Muscle of arm (tissue), 1 donor: ENCODE measurements at regions not wholly inside any gene's neighbourhood (a gene's known extent, or its start where the extent isn't known, plus 50 kb on each side); places are given as distances from the start of the nearest gene placed in this dataset.
A peak's percentile ranks its signal among the peaks of the same experiment; 100 is the strongest.
"Not testable (repeated sequence)": the region's sequence is repeated elsewhere in the genome, so short reads cannot be mapped to it uniquely, and the experiment has no call there.

Source experiments
- DNase-seq: peaks from one replicate; pipeline ENCODE4 v3.0.0-alpha.2; 2013

DNA sequence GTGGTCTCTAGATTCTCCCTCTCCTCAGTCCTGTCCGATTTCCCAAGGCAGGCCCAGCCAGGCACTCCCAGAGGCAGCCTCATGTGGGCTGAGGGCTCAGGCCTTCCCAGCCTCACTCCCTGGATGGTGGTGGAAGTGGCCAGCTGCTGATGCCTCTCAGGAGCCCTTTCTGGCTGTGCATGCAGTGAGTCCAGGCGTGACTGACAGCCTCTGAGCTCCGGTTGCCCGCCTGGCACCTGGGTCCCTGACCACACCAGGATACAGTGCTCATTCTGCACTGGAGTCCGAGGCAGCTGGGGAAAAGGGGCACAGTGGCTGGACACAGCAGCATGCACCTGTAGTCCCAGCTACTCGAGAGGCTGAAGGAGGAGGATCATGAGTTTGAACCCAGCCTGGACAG is 132.6 kb downstream of the CUL2 start:
- no peak for DNase-seq

DNA sequence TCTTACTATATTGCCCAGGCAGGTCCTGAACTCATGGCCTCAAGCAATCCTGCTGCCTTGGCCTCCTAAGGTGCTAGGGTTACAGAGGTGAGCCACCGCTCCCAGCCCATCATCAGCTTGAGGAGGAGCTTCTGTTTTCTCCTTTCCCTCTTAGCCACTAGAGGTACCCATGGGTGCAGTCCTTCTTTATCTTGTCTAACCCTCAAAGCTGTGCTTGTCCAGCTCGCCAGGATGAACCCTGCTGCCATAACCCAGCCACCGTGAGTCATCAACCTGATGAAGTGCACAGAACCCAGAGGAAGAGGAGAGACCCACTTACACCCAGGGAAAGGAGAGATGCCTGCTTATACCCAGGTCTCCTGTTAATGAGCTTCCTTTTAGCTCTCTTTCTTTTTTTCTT is 133.4 kb downstream of the CUL2 start:
- no peak for DNase-seq

DNA sequence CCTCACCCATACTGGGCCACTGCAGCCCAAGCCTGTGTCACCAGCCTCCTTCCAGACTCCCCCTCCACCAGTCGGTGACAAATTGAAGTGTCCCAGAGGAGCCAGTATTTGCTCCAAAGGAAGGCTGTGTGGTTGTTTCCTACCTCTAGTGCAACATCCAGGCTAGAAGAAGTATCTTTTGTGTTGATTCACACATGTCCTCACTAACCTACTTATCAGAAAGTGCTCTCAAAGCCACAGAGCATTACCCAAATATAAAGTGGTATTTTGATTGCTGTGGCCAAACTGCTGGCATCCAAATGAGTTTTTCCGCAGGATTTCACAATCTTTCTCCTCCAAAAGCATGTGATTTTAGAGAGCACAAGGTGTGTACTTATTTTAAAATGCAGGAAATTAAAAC is 134.8 kb downstream of the CUL2 start:
- no peak for DNase-seq

DNA sequence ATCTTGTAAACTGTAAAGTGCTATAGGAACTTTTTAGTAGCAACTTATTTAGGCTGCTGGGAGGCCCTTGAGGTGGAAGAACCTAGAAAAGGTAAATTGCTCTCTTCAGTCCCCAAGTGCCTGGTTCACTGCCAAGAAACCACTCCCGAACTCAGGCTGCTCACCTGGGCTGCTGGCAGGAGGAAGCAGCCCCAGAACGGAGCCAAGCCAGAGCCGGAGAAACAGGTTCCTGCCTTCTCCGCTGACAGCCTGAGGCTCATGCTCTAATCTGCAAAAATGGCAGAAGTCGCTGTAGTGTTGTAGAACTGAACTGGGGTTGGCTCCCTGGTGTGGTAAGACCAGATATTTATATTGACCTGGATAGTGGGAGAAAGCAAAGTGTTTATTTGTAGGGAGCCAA is 136.0 kb downstream of the CUL2 start:
- DNase-seq, result no peak

DNA sequence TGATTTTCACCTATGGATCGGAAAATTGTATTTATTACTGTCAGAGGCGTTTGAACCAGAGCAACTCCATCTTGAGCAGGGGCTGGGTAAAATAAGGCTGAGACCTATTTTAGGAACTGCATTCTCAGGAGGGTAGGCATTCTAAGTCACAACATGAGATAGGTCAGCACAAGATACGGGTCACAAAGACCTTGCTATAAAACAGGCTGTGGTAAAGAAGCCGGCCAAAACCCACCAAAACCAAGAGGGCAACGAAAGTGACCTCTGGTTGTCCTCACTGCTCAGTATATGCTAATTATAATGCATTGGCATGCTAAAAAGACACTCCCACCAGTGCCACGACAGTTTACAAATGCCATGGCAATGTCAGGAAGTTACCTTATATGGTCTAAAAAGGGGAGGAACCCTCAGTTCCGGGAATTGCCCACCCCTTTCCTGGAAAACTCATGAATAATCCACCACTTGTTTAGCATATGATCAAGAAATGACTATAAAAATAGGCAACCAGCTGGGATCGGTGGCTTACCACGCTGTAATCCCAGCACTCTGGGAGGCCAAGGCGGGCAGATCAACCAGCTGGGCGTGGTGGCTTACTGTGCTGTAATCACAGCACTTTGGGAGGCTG is 136.3 kb upstream of the PARD3 start:
- not testable (repeated sequence) for DNase-seq

DNA sequence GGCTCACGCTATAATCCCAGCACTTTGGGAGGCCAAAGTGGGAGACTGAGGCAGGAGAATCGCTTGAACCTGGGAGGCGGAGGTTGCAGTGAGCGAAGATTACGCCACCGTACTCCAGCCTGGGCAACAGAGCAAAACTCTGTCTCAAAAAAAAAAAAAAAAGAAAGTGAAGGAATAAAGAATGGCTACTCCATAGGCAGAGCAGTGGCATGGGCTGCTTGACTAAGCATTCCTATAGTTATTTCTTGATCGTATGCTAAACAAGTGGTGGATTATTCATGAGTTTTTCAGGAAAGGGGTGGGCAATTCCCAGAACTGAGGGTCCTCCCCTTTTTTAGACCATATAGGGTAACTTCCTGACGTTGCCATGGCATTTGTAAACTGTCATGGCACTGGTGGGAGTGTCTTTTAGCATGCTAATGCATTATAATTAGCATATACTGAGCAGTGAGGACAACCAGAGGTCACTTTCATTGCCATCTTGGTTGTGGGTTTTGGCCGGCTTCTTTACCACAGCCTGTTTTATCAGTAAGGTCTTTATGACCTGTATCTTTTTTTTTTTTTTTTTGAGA is 130.9 kb upstream of the PARD3 start:
- DNase-seq, result not testable (repeated sequence)

DNA sequence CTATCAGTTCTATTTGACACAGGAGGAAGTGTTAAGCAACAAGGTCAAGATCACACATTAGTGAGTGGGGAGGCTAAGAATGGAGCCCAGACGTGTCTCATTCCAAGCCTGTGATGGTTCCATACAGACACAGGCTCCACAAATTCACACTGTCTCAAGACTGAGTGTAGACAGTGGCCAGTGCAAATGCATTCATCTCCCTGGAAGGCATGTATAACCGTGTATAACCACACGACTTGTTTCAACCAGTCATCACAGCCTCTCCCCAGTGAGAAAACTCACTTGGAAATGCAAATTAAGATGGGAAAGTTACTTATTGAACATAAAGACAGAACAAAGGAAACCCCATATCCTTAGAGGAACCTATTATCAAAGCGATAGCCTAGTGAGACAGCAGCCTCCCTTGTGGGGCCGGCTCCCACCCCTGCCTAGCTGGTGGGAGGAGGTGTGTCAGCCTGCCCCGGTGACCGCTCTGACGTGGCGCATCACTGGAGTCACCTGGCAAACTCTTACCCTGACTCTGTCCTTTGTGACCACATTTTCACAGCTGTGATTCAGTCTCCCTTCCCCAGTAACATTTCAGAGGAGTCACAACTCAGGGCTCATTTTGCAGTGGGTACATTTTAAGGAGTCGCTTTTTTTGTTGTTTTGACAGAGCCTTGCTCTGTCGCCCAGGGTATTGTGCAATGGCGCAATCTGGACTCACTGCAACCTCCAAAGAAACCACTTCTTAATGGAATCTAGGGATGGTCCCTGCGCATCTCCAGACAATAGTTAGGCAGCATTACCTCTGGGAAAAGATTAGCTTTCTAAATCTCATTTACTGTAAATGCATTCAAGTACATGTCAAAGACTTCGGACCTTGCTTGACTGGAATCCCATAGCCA is 126.6 kb upstream of the PARD3 start:
- DNase-seq, result no peak

DNA sequence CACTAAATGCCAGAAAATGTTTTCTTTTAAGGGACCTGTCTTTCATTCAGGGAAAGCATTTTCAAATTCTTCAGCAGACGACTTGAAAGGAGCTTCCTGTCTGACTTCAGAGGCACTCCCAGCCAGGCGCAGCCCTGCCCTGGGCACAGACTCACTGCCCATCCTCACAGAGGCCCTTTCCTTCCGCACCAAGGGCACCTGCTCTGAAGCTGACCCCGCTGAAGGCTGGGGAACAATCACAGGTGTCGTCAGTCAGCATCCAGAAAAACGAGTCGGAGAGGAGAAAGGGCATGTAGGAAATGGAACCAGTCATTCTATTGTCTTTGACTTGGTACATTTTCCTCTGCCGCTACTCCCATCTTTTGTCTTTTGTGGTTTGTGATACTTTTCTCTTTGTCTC is 125.3 kb upstream of the PARD3 start:
- DNase-seq, result no peak

DNA sequence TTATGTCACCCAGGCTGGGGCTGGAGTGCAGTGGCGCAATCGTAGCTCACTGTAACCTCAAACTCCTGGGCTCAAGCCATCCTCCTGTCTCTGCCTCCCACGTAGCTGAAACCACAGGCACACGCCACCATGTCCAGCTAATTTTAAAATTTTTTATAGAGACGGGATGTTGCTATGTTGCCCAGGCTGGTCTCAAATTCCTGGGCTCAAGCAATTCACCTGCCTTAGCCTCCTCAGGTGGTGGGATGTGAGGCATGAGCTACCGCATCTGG is 123.2 kb upstream of the PARD3 start:
- no peak for DNase-seq

DNA sequence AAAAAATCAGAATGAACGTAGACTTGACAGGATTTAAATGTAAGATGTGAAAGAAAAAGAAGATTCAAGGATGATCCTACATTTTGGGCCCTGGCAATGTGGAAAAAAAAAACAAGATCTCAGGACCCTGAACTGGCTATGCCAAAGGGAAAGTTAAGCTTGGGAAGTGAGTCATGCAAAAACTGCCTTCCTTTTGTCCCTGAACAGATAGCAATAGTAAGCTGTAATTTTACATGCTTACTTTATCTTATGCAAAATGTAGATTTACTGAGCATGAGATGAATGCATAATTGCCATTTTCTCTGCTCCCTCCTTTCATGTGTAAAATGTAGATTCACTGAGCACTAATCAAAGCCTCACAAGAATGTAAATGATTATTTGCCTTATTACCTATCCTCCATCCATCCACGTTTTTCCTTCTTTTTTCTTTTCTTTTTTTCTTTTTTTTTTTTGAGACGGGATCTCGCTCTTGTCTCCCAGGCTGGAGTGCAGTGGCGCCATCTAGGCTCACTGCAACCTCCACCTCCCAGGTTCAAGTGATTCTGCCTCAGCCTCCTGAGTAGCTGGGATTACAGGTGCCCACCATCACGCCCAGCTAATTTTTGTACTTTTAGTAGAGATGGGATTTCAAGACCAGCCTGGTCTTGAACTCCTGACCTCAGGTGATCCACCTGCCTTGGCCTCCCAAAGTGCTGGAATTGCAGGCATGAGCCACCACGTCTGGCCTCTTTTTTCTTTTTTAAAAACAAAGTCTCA is 122.7 kb upstream of the PARD3 start:
- not testable (repeated sequence) for DNase-seq

DNA sequence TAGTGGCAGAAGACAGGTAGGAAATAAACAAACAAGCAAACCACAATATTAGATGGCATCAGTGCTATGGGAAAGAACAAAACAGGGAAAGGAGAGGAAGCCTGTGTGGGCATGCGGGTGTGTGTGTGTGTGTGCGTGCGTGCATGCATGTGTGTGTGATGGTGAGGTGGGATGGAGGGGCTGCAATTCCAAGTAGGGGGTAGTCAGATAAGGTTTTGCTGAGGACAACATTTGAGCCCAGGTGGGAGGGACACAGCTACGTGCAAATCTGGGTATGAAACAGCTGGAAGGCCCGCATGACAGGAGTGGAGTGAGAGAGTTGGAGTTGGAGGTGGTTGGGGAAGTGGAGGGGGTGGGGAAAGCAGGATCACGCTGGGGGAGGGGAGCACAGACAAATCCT is 121.0 kb upstream of the PARD3 start:
- no peak for DNase-seq

DNA sequence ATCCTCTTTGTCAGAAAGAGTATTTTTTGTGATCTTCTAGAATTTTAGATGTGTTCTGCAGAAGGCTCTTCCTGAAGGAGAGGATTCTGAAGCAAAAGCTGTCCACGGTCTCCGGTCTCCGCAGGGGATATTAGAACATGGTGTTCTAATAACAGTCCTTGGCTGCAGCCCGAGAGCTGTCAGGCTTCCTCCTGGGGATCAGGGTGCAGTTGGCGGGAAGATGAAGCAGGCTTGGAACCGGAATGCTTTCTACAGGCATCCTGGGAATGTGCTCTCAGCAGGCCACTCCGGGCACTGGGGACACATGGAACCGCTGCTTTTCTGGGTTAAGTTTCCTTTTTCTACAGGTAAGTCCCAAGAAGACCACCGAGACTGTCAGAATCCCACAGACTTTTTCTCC is 118.6 kb upstream of the PARD3 start:
- DNase-seq, result peak; percentile 13

DNA sequence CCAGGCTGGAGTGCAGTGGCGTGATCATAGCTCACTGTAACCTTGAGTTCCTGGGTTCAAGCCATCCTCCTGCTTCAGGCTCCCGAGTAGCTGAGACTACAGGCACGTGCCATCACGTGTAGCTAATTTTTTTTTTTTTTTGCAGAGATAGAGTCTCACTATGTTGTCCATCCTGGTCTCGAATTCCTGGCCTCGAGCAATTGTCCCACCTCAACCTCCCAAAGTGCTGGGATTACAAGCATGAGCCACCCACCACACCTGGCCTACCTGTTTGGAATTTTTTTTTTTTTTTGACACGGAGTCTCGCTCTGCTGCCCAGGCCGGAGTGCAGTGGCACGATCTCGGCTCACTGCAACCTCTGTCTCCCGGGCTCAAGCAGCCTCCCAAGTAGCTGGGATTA is 117.1 kb upstream of the PARD3 start:
- DNase-seq, result no peak

DNA sequence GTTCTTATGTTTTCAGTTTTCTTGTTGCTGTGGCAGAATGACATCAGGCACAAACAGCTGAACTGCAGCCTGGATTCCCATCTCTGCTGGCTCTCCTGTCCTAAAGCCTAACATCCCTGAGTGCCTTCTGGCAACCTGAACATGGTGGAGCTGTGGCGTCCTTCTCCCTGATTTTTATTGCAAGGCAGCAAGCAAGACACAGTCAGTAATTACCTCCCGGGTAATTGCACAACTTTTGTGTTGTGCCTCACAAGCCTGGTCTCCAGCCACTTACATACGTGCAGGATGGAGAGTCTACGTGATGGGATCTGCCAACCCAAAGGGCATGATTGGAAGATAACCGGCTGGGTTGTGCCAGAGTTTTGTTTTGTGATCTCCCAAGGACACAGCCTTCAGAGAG is 116.1 kb upstream of the PARD3 start:
- no peak for DNase-seq

DNA sequence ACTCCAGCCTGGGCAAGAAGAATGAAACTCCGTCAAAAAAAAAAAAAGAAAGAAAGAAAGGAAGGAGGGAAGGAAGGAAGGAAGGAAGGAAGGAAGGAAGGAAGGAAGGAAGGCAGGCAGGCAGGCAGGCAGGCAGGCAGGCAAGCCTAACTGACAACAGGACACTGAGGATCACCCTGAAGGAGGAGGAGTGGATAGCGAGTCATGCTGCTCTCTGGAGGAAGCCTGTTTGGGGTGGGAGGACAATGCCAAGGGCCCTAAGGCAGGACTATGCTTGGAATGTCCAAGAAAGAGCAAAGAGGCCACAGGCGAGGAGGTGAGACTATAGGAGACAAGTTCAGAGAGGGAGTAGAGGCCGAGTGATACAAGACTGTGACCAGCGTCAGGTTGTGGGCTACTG is 107.0 kb upstream of the PARD3 start:
- DNase-seq, result no peak

DNA sequence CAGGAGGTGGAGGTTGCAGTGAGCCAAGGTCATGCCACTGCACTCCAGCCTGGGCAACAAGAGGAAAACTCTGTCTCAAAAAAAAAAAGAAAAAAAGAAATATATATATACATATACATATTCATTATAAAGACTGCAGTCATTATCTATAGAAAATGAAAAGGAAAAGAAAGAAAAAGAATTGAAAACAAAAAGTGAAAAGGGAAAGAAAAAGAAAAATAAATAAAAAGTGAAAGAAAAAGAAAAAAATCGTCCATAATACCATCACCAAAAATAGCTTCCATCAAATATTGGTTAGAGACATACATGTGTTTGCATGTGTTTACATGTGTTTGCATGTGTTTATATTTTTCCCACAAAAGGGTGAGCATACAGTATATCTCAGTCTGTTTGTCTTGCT is 105.5 kb upstream of the PARD3 start:
- DNase-seq, result no peak

DNA sequence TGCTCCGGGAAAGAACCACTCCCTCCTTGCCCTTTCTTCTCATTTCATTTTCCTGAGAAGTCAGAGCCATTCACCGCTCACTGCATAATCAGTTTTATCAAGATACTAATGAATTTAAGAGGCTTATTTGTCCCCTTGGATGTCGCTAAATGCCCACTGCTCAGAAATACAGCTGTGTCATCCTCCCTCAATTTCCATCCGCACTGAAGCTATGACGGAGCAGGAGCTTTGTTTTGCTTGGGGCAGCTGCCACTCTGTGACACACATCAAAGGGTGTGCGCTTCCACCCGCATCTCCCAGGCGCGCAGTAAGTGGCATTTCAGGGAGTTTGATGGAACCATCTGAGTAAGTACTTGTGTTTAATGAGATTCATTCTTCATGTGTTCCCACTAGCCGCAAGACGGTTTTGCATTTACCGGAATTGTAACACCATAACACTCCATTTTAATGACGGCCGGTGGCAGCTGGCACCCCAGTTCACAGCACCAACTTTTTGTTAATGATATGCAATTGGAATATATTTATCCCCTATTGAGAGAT is 103.8 kb upstream of the PARD3 start:
- no peak for DNase-seq

DNA sequence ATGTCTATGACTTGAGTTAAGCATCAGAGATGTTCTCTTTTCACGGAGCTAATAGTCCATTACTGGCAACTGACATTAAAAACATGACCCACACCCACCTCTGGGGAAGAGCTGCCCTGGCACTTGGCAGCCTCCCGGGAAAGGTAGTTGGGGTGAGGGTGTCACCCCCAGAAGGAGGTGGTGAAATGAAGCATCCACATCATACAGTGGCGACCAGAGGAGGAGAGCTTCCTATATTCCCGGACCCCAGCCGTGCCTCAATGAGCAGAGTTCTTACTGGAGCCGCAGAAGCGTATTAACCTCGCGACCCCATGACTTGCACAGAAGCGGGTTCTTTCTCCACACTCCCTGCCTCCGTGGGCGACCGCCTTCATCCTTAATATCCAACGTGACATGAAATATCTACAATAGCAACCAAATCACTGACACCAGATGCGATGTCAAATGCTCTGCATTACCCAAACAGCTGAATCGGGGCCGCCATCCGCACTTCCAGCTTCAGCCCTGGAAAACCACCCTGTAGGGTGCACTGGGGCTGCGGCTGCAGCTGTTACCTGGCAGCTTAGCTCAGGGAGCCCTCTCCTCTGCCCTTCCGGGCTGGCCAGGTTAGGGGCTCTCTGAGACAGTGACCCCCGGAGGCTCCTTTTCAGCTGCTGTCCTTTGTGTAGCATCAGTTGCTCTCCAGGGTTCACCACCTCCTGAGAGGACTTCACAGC is 103.1 kb upstream of the PARD3 start:
- DNase-seq, result no peak

DNA sequence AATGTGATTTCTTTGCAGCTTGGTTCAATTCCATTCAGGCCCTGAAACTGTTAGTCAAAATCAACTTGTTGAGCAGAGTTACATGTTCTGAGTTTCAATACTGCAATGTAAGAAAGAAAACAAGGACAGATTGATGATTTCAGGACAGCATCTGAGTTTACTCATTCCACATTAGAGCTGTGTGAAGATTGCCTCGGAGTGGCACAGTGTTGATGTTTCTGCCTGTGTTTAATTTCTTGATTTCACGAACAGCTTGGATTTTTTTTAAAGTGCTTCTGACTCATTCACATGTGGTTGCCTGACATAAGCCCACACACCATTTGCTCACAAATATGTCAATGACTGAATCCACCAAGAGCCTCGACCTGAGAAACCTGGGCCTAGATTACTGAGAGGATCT is 101.2 kb upstream of the PARD3 start:
- DNase-seq, result no peak

DNA sequence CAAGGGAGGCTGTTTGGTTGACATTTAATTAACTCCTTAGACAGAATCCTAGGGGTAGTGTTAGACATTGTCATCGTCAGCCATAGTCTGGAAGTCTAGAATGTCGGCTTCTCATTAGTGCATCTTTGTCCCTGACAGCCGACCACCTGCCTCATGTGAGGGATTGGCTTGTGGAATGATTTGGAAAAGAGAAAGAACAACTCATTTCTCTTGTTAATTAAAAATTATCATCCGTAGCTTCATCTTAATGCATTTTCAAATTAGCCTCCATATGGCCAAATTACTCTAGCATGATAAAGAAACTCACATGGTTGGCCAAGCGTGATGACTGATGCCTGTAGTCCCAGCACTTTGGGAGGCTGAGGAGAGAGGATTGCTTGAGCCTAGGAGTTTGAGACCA is 97.7 kb upstream of the PARD3 start:
- no peak for DNase-seq

DNA sequence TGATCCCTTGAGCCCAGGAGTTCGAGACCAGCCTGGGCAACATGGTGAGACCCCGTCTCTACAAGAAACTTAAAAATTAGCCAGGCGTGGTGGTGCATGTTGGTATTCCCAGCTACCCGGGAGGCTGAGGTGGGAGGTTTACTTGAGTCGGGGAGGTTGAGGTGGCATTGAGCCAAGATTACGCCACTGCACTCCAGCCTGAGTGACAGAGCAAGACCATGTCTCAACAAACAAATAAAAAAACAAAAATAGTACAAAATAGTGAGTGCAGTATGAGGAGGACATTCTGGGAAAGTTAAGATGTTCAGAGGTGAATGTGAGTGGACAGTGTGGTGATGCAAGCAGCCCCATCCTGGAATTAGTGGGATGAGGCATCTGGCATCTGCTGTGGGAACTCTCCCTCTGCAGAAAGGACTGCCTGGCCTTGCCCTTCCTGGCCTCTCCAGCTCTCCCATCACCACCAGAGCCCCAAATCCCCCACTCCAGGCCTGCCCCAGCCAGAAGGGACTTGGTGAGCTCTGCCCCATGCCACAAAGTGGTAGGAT is 96.6 kb upstream of the PARD3 start:
- no peak for DNase-seq

DNA sequence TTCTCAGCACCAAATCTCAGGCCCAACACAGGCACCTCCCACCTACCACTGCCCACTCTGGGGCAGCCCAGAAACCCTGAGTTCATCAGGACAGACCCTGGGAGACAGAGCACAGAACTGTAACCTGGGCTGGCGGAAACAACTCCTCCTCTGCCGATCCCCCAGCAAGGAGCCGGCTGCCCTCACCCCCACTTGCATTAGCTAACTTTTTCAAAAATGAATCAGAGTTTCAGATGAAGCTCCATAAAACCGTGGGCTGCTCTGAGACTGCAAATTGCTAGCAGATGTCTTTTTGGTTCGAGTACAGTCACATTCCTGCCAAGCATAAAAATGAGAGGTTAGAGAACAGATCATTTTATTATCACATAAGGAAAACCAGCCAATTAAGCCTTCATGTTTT is 93.4 kb upstream of the PARD3 start:
- no peak for DNase-seq
